DND-41 (cell line): ENCODE measurements at regions not wholly inside any gene's neighbourhood (a gene's known extent, or its start where the extent isn't known, plus 50 kb on each side); places are given as distances from the start of the nearest gene placed in this dataset.

ENCODE experiments used
- EZH2 ChIP-seq: IDR thresholded peaks from 3 replicates; pipeline ENCODE4 v1.6.1; 2012; ENCODE audit warnings: borderline replicate concordance, low read depth, mild to moderate bottlenecking, moderate library complexity, low read length, inconsistent platforms; ENCODE audit not compliant: severe bottlenecking
- TF ChIP-seq, protein P1 (sequence below): IDR thresholded peaks from 2 replicates; pipeline ENCODE4 v1.5.1; 2012; ENCODE audit warnings: borderline replicate concordance, low read length, moderate library complexity, mild to moderate bottlenecking; ENCODE audit not compliant: poor library complexity, severe bottlenecking; ENCODE audit errors: extremely low read depth

DNA sequence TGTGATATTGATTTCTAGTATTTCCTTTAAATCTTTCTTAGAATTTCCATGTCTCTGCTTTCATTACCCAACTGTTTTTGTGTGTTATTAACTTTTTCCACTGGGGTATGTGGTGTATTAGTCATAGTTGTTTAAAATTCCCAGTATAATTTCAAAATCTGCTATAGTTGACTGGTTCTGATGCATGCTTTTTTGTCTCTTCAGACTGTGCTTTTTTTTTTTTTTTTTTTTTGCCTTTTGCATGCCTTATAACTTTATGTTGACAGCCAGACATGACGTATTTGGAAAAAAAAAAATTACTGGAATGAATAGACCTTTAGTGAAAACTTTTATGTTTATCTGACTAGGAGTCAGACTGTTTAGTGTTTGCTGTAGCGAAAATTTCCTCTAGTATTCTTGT, 580.4 kb downstream of the ANKRD50 start:
- TF ChIP-seq, protein P1, sequence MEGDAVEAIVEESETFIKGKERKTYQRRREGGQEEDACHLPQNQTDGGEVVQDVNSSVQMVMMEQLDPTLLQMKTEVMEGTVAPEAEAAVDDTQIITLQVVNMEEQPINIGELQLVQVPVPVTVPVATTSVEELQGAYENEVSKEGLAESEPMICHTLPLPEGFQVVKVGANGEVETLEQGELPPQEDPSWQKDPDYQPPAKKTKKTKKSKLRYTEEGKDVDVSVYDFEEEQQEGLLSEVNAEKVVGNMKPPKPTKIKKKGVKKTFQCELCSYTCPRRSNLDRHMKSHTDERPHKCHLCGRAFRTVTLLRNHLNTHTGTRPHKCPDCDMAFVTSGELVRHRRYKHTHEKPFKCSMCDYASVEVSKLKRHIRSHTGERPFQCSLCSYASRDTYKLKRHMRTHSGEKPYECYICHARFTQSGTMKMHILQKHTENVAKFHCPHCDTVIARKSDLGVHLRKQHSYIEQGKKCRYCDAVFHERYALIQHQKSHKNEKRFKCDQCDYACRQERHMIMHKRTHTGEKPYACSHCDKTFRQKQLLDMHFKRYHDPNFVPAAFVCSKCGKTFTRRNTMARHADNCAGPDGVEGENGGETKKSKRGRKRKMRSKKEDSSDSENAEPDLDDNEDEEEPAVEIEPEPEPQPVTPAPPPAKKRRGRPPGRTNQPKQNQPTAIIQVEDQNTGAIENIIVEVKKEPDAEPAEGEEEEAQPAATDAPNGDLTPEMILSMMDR = no peak
- TF ChIP-seq EZH2 = no peak
